HG03378 (cell line): ENCODE measurements at regions not wholly inside any gene's neighbourhood (a gene's known extent, or its start where the extent isn't known, plus 50 kb on each side); places are given as distances from the start of the nearest gene placed in this dataset.

Experiments used
- ATAC-seq: cut with Tn5 transposase; IDR thresholded peaks from one replicate; pipeline ENCODE4 v1.9.1; 2021; ENCODE audit warnings: mild to moderate bottlenecking, moderate library complexity; ENCODE audit not compliant: unreplicated experiment

GRCh38 chr4:23741681-23742191 lies 148.1 kb downstream of the PPARGC1A start:
- no peak for ATAC-seq

- no peak for ATAC-seq
Observed at GRCh38 chr4:23737571-23737970, 152.3 kb downstream of the PPARGC1A start.

- no peak for ATAC-seq
Observed at GRCh38 chr4:23736466-23736865, 153.4 kb downstream of the PPARGC1A start.

- ATAC-seq = no peak
Observed at GRCh38 chr4:23734000-23734399, 155.8 kb downstream of the PPARGC1A start.

- no peak for ATAC-seq
Observed at GRCh38 chr4:23733476-23733875, 156.4 kb downstream of the PPARGC1A start.

- no peak for ATAC-seq
Observed at GRCh38 chr4:23730998-23731397, 158.8 kb downstream of the PPARGC1A start.

DNA sequence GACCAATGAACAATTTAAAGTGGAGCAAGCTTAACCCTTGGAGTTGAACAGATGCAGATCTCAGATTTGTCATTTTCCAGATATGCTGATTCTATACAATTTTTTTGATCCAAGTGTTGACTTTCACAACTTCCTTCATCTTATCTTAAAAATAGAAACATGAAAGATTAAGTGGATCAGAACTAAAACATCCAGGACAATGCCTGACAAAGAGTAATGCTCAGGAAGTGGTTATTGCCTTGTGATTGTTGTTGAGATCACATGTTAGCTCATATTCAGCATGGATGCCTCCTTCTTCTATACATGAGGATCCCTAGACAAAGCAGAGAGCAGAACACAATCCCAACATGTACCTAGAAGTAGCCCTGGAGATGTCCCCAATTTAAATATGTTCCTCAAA lies 160.9 kb downstream of the PPARGC1A start:
- ATAC-seq = no peak

DNA sequence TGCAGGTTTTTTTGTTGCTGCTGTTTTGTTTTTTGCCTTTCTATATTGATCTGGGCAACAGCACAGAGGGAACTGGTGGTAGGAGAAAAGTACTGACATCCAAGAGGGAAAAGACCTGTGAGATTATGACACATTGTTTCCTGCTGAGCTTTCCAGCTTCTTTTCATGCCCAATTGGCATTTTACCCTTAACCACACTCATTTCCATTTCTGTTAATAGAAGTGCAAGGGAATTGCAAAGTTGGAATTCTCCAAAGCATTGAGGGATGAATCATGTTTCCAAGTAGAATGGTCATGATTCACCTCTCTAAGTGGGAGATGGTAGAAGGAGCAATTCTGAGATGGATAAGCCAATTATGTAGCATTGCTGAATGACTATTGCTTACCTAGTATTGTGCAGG lies 161.5 kb downstream of the PPARGC1A start:
- ATAC-seq = no peak

- no peak for ATAC-seq
Observed at GRCh38 chr4:23720556-23720955, 169.3 kb downstream of the PPARGC1A start.

DNA sequence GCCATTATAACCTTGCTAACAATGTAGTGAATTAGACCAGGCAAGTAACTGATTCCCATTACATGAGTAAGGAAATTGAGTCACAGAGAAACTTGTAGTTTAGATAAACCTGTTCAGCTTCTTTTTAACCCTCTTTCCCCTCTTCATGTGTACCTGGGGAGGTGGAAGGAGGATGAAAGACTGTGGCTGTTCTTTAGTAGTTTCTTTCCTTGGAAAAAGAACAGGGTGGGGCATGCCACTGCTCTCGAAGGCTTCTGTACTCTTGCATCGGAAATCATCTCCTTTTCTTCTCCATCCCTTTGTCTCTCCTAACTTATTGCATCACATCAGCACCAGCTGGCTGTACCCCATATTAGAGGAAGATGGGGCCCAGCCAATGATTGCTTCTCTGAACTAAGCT lies 171.4 kb downstream of the PPARGC1A start:
- no peak for ATAC-seq

- ATAC-seq = no peak
Observed at GRCh38 chr4:23717528-23718248, 172.2 kb downstream of the PPARGC1A start.

GRCh38 chr4:23710298-23710697 lies 179.5 kb downstream of the PPARGC1A start:
- no peak for ATAC-seq

GRCh38 chr4:23707652-23708026 lies 182.2 kb downstream of the PPARGC1A start:
- no peak for ATAC-seq

- ATAC-seq = no peak
Observed at GRCh38 chr4:23706972-23707651, 182.7 kb downstream of the PPARGC1A start.

DNA sequence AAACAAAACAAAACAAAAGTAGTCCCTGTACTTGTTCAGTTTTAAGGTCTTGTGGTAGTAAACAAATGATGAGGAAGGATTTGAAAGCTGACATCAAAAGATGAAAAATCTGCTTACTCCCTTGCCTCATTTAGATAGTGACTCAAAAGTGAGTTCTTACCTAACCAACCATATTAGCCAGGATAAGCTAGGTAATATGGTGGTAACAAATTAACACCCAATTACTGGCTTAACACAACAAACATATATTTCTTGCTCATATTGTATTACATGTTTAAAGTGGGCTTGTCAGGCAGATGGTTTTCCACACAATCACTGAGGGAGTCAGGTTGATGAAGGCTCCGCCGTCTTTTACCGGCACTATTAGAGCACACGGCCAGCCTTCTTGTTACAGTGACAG lies 189.7 kb downstream of the PPARGC1A start:
- ATAC-seq = no peak

DNA sequence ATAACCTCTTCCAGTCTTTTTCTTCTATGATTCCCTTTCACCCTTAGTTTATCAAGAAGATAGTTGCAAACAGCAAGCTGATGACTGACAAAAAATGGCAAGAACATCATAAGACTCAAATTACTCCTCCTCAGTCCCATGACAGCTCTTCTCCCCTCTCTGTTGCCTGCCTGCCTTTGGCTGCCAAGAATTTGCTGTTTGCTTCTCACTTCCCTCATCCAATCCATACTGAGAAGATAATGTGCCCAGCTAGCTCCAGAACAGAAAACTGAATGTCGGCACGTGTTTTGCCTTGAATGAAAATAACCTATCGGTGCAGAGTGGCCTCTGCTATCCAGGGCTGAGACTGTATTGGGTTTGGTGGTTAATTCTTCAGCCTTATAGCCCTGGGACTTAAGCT lies 192.1 kb downstream of the PPARGC1A start:
- no peak for ATAC-seq

DNA sequence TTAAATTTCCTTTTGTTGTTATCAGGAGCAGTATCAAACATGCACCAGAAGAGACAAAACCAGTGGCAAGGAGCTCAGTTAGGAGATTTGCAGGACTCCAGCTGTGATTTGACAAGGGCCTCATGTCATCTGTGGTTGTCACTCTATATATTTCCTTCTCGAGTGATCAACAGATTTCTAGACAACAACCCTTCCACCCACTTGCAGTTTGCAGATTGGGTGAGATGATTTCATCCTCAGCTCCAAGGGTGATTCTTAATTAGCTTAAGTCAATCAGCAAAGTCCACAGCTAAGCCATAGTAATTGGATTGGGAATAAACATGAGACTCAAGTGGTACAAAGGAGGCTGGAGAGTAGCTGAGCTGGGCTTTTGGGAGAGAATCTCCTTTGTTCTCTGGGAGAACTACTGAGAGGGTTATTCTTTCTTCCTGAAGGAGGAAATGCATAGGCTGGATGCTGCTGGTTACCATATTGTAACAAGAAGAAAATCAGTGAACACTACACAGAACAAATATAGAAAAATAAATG lies 192.8 kb downstream of the PPARGC1A start:
- ATAC-seq = no peak

- ATAC-seq = no peak
Observed at GRCh38 chr4:23686169-23686897, 203.5 kb downstream of the PPARGC1A start.

DNA sequence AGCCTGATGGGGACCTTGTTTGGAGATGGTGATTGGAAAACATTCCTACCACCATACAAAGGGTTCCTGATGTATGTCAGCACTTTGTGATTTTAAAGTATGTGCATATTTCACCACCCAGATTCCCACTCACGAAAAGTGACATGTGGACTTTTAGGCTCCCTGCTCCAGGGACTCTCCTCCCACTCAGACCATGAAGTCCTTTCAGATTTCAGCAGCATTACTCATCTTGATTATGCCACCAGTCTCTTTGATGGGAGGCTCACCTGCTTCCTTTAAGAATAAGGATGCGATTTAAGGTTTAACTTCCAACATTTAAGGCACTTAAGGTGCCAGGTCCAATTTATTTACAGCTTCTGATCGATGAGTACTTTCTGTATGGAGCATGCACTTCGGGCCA lies 204.4 kb downstream of the PPARGC1A start:
- ATAC-seq = no peak

- no peak for ATAC-seq
Observed at GRCh38 chr4:23680671-23681518, 209.0 kb downstream of the PPARGC1A start.

DNA sequence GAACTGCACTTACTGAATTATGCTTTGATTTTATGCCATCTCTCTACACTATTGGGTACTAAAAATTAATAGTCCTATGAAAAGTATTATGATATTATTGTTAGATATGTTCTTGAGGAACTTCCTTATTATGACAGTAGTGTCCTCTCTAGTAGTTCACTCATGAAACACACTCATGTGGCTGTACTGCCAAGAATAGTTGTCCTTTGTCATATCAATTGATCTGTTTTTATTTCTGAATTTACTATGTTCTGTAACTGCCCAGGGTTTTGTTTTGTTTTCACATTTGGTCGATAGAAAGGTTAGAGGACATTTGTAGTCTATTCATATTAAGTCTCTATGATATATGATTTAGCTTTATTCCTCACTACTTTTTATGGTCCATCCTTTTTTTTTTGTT lies 215.2 kb downstream of the PPARGC1A start:
- ATAC-seq = no peak
